CD8-positive, alpha-beta memory T cell (primary cell): ENCODE measurements at regions not wholly inside any gene's neighbourhood (a gene's known extent, or its start where the extent isn't known, plus 50 kb on each side); places are given as distances from the start of the nearest gene placed in this dataset.

ENCODE experiments used
- CTCF ChIA-PET: fragments of 350-600 bp; sonication (Branson Sonifier 250); formaldehyde crosslinking; loops from one replicate; lab custom pipeline; 2021; ENCODE audit warnings: antibody characterized with exemption; lab: Charles Lee
- POLR2A ChIA-PET: fragments of 350-600 bp; sonication (Branson Sonifier 250); formaldehyde crosslinking; loops from one replicate; lab custom pipeline; 2021; ENCODE audit warnings: antibody characterized with exemption; lab: Charles Lee
- DNase-seq, 5 donors: peaks; one replicate each; pipeline versions ENCODE4 v3.0.0 to v3.0.0-alpha.2; 2020 to 2022; ENCODE audit warnings: mixed read lengths in 1 of 5
- H3K27ac ChIP-seq: one replicate; pipeline ENCODE4 v1.7.0; 2013; ENCODE audit warnings: low read depth, mild to moderate bottlenecking, low read length, moderate library complexity
- H3K27me3 ChIP-seq: 2 replicates; pipeline ENCODE4 v1.7.0; 2013; ENCODE audit warnings: low read length, mild to moderate bottlenecking; ENCODE audit not compliant: insufficient read depth, poor library complexity, severe bottlenecking
- H3K36me3 ChIP-seq: 2 replicates; pipeline ENCODE4 v1.7.0; 2013; ENCODE audit warnings: mild to moderate bottlenecking, low read length, moderate library complexity; ENCODE audit not compliant: insufficient read depth
- H3K4me1 ChIP-seq: 2 replicates; pipeline ENCODE4 v1.7.0; 2013; ENCODE audit warnings: mild to moderate bottlenecking, low read length, moderate library complexity; ENCODE audit not compliant: insufficient read depth
- H3K4me3 ChIP-seq: 2 replicates; pipeline ENCODE4 v1.7.0; 2013; ENCODE audit warnings: mild to moderate bottlenecking, low read length
- H3K9me3 ChIP-seq: 2 replicates; pipeline ENCODE4 v1.7.0; 2013; ENCODE audit warnings: mild to moderate bottlenecking, low read length
- H3K27ac Mint-ChIP-seq, 8 donors: one replicate each; pipeline ENCODE4 v1.8.0; 2020 to 2021; ENCODE audit warnings: mixed read lengths in 8 of 8, mild to moderate bottlenecking in 6 of 8, inconsistent platforms in 3 of 8, moderate library complexity in 3 of 8
- H3K27me3 Mint-ChIP-seq, 2 donors: one replicate each; pipeline ENCODE4 v1.8.0; 2020 to 2021; ENCODE audit warnings: mixed read lengths in 2 of 2, mild to moderate bottlenecking in 1 of 2, moderate library complexity in 1 of 2
- H3K36me3 Mint-ChIP-seq, 3 donors: one replicate each; pipeline ENCODE4 v1.8.0; 2020 to 2021; ENCODE audit warnings: mixed read lengths in 3 of 3, inconsistent platforms in 1 of 3, mild to moderate bottlenecking in 1 of 3
- H3K4me1 Mint-ChIP-seq, 3 donors: one replicate each; pipeline ENCODE4 v1.8.0; 2020 to 2021; ENCODE audit warnings: mixed read lengths in 3 of 3, inconsistent platforms in 1 of 3, mild to moderate bottlenecking in 1 of 3
- H3K4me3 Mint-ChIP-seq, 7 donors: one replicate each; pipeline ENCODE4 v1.8.0; 2020 to 2021; ENCODE audit warnings: mixed read lengths in 7 of 7, mild to moderate bottlenecking in 6 of 7, moderate library complexity in 4 of 7, inconsistent platforms in 2 of 7
- H3K9me3 Mint-ChIP-seq, 5 donors: one replicate each; pipeline ENCODE4 v1.8.0; 2020 to 2022; ENCODE audit warnings: mixed read lengths in 5 of 5, mild to moderate bottlenecking in 3 of 5, moderate library complexity in 2 of 5, inconsistent platforms in 1 of 5

- Histone ChIP-seq H3K36me3 (no peaks in the 10 kb centered on the region), H3K27me3 (no peaks in the 10 kb centered on the region), H3K9me3 (no peaks in the 10 kb centered on the region), H3K4me1 (no peaks in the 10 kb centered on the region), H3K4me3 (no peak overlapping the region), H3K27ac (no peak overlapping the region)
- peaks cover 0 to 2% (median 0%) of the 10 kb centered on the region in 5 donors for H3K9me3 Mint-ChIP-seq
- ChIA-PET CTCF (no interaction called here), POLR2A (no interaction called here)
- DNase-seq: no peak
- H3K27me3 Mint-ChIP-seq: peaks cover 32 to 45% of the 10 kb centered on the region in 2 donors
- H3K36me3 Mint-ChIP-seq: no peaks in the 10 kb centered on the region
- peak overlapping the region in 6 of 7 donors; percentile 43 to 83 (median 56) for H3K4me3 Mint-ChIP-seq
- H3K4me1 Mint-ChIP-seq: peaks cover 7 to 9% (median 8%) of the 10 kb centered on the region in 3 donors
- no peak overlapping the region for H3K27ac Mint-ChIP-seq
Observed at GRCh38 chrX:13938051-13938828, 91.5 kb downstream of the GEMIN8 start.

GRCh38 chrX:13937370-13938050 is 92.2 kb downstream of the GEMIN8 start:
- H3K4me1 Mint-ChIP-seq: peaks cover 7 to 9% (median 8%) of the 10 kb centered on the region in 3 donors
- Histone ChIP-seq H3K4me3 (no peak overlapping the region), H3K36me3 (no peaks in the 10 kb centered on the region), H3K27me3 (no peaks in the 10 kb centered on the region), H3K4me1 (no peaks in the 10 kb centered on the region), H3K27ac (no peak overlapping the region), H3K9me3 (no peaks in the 10 kb centered on the region)
- H3K36me3 Mint-ChIP-seq: no peaks in the 10 kb centered on the region
- H3K4me3 Mint-ChIP-seq: peak overlapping the region in 6 of 7 donors; percentile 36 to 83 (median 48)
- H3K9me3 Mint-ChIP-seq: no peaks in the 10 kb centered on the region
- ChIA-PET POLR2A (no interaction called here), CTCF (no interaction called here)
- H3K27ac Mint-ChIP-seq: no peak overlapping the region
- no peak for DNase-seq
- peaks cover 32 to 45% of the 10 kb centered on the region in 2 donors for H3K27me3 Mint-ChIP-seq

GRCh38 chrX:13936521-13937225 is 93.0 kb downstream of the GEMIN8 start:
- Histone ChIP-seq H3K36me3 (no peaks in the 10 kb centered on the region), H3K9me3 (no peaks in the 10 kb centered on the region), H3K4me1 (no peaks in the 10 kb centered on the region), H3K27ac (no peak overlapping the region), H3K27me3 (no peaks in the 10 kb centered on the region), H3K4me3 (no peak overlapping the region)
- POLR2A ChIA-PET: no interaction called here
- Mint-ChIP-seq H3K27ac (no peak overlapping the region), H3K36me3 (no peaks in the 10 kb centered on the region), H3K4me1 (peaks cover 7 to 9% (median 8%) of the 10 kb centered on the region in 3 donors), H3K27me3 (peaks cover 35 to 48% of the 10 kb centered on the region in 2 donors), H3K9me3 (no peaks in the 10 kb centered on the region), H3K4me3 (no peak overlapping the region)
- no peak for DNase-seq
- CTCF ChIA-PET: no interaction called here

- Mint-ChIP-seq H3K36me3 (no peaks in the 10 kb centered on the region), H3K4me3 (no peak overlapping the region), H3K9me3 (no peaks in the 10 kb centered on the region), H3K4me1 (peaks cover 7 to 9% (median 8%) of the 10 kb centered on the region in 3 donors), H3K27ac (no peak overlapping the region), H3K27me3 (peaks cover 23 to 35% of the 10 kb centered on the region in 2 donors)
- no peaks in the 10 kb centered on the region for H3K4me1 ChIP-seq
- ChIA-PET CTCF (no interaction called here), POLR2A (no interaction called here)
- no peaks in the 10 kb centered on the region for H3K27me3 ChIP-seq
- H3K36me3 ChIP-seq: no peaks in the 10 kb centered on the region
- no peaks in the 10 kb centered on the region for H3K9me3 ChIP-seq
- H3K4me3 ChIP-seq: no peak overlapping the region
- H3K27ac ChIP-seq: no peak overlapping the region
- DNase-seq: no peak
Observed at GRCh38 chrX:13934731-13935130, 95.0 kb downstream of the GEMIN8 start.

GRCh38 chrX:13933851-13934250 is 95.8 kb downstream of the GEMIN8 start:
- Mint-ChIP-seq H3K4me1 (peaks cover 7 to 9% (median 8%) of the 10 kb centered on the region in 3 donors), H3K4me3 (no peak overlapping the region), H3K9me3 (no peaks in the 10 kb centered on the region), H3K27ac (no peak overlapping the region), H3K27me3 (peaks cover 22 to 26% of the 10 kb centered on the region in 2 donors), H3K36me3 (no peaks in the 10 kb centered on the region)
- Histone ChIP-seq H3K27ac (no peak overlapping the region), H3K36me3 (no peaks in the 10 kb centered on the region), H3K9me3 (no peaks in the 10 kb centered on the region), H3K27me3 (no peaks in the 10 kb centered on the region), H3K4me1 (no peaks in the 10 kb centered on the region), H3K4me3 (no peak overlapping the region)
- no peak for DNase-seq
- ChIA-PET POLR2A (no interaction called here), CTCF (no interaction called here)

GRCh38 chrX:13933352-13933751 is 96.3 kb downstream of the GEMIN8 start:
- no peaks in the 10 kb centered on the region for H3K9me3 Mint-ChIP-seq
- ChIA-PET POLR2A (no interaction called here), CTCF (no interaction called here)
- DNase-seq: no peak
- H3K27ac ChIP-seq: no peak overlapping the region
- H3K27ac Mint-ChIP-seq: no peak overlapping the region
- H3K4me3 ChIP-seq: no peak overlapping the region
- peaks cover 22 to 25% of the 10 kb centered on the region in 2 donors for H3K27me3 Mint-ChIP-seq
- no peaks in the 10 kb centered on the region for H3K9me3 ChIP-seq
- no peaks in the 10 kb centered on the region for H3K36me3 ChIP-seq
- no peak overlapping the region for H3K4me3 Mint-ChIP-seq
- H3K4me1 Mint-ChIP-seq: peaks cover 7 to 9% (median 8%) of the 10 kb centered on the region in 3 donors
- H3K4me1 ChIP-seq: no peaks in the 10 kb centered on the region
- no peaks in the 10 kb centered on the region for H3K36me3 Mint-ChIP-seq
- no peaks in the 10 kb centered on the region for H3K27me3 ChIP-seq

GRCh38 chrX:13932416-13932815 is 97.3 kb downstream of the GEMIN8 start:
- Mint-ChIP-seq H3K4me1 (peaks cover 2 to 4% (median 2%) of the 10 kb centered on the region in 3 donors), H3K27ac (no peak overlapping the region), H3K36me3 (no peaks in the 10 kb centered on the region), H3K4me3 (no peak overlapping the region), H3K9me3 (no peaks in the 10 kb centered on the region), H3K27me3 (peaks cover 18 to 19% of the 10 kb centered on the region in 2 donors)
- Histone ChIP-seq H3K9me3 (no peaks in the 10 kb centered on the region), H3K4me1 (no peaks in the 10 kb centered on the region), H3K4me3 (no peak overlapping the region), H3K27ac (no peak overlapping the region), H3K27me3 (no peaks in the 10 kb centered on the region), H3K36me3 (no peaks in the 10 kb centered on the region)
- ChIA-PET CTCF (no interaction called here), POLR2A (no interaction called here)
- no peak for DNase-seq

- H3K4me1 Mint-ChIP-seq: no peaks in the 10 kb centered on the region
- H3K9me3 Mint-ChIP-seq: no peaks in the 10 kb centered on the region
- DNase-seq: no peak
- POLR2A ChIA-PET: no interaction called here
- no peak overlapping the region for H3K27ac Mint-ChIP-seq
- H3K36me3 Mint-ChIP-seq: no peaks in the 10 kb centered on the region
- Histone ChIP-seq H3K4me1 (no peaks in the 10 kb centered on the region), H3K4me3 (no peak overlapping the region), H3K27ac (no peak overlapping the region), H3K36me3 (no peaks in the 10 kb centered on the region), H3K9me3 (no peaks in the 10 kb centered on the region), H3K27me3 (no peaks in the 10 kb centered on the region)
- H3K4me3 Mint-ChIP-seq: no peak overlapping the region
- CTCF ChIA-PET: no interaction called here
- peaks cover 4 to 10% of the 10 kb centered on the region in 2 donors for H3K27me3 Mint-ChIP-seq
Observed at GRCh38 chrX:13927175-13927574, 102.5 kb downstream of the GEMIN8 start.
